Uterus (tissue), 3 donors: ENCODE measurements at regions not wholly inside any gene's neighbourhood (a gene's known extent, or its start where the extent isn't known, plus 50 kb on each side); places are given as distances from the start of the nearest gene placed in this dataset.

Experiments used
- DNase-seq, 2 donors: peaks; one replicate each; pipeline ENCODE4 v3.0.0-alpha.2; 2019 to 2020
- H3K27ac ChIP-seq, 2 donors: fragments of 200-600 bp; sonication (generic); 1 replicate in 1 of 2; 2 replicates in 1 of 2; pipeline ENCODE4 v1.5.1; 2016 to 2018
- H3K27me3 ChIP-seq, 2 donors: fragments of 200-600 bp; sonication (generic); one replicate each; pipeline ENCODE4 v1.5.1; 2018 to 2019; ENCODE audit warnings: control low read depth in 1 of 2
- H3K36me3 ChIP-seq, 2 donors: fragments of 200-600 bp; sonication (generic); one replicate each; pipeline ENCODE4 v1.5.1; 2019; ENCODE audit warnings: control low read depth in 1 of 2
- H3K4me1 ChIP-seq, 2 donors: fragments of 200-600 bp; sonication (generic); one replicate each; pipeline ENCODE4 v1.5.1; 2018 to 2019; ENCODE audit warnings: control low read depth in 1 of 2
- H3K4me3 ChIP-seq, 2 donors: fragments of 200-600 bp; sonication (generic); 1 replicate in 1 of 2; 2 replicates in 1 of 2; pipeline ENCODE4 v1.5.1; 2018 to 2019; ENCODE audit warnings: mild to moderate bottlenecking in 1 of 2
- H3K9me3 ChIP-seq, 2 donors: fragments of 200-600 bp; sonication (generic); one replicate each; pipeline ENCODE4 v1.5.1; 2019; ENCODE audit warnings: control low read depth in 1 of 2
- CTCF ChIP-seq, 4 experiments: fragments of 200-600 bp in 2 of 4; fragments of 450-650 bp in 2 of 4; sonication (generic) in 2 of 4; IDR thresholded peaks; one replicate each; pipeline ENCODE4 v1.5.1; 2016 to 2019; ENCODE audit warnings: antibody characterized with exemption in 4 of 4, mild to moderate bottlenecking in 2 of 4, moderate library complexity in 1 of 4
- POLR2A ChIP-seq, 2 donors: fragments of 450-650 bp; IDR thresholded peaks; one replicate each; pipeline ENCODE4 v1.6.1; 2016; ENCODE audit warnings: antibody characterized with exemption in 2 of 2, mild to moderate bottlenecking in 1 of 2, moderate library complexity in 1 of 2
- intact Hi-C: fragments of 100-400 bp; cut with DNase I; formaldehyde crosslinking; loops from one replicate; pipeline ENCODE4 v1.15.1; 2023; ENCODE audit warnings: low total_unique reads
- donor health status: DM: yes; HTN: yes; CAD: no.

GRCh38 chr7:432256-432655 is 87.4 kb downstream of the PDGFA start:
- no peaks in the 10 kb centered on the region for H3K9me3 ChIP-seq
- no peaks in the 10 kb centered on the region for H3K4me1 ChIP-seq
- H3K27me3 ChIP-seq, result no peaks in the 10 kb centered on the region
- no peaks in the 10 kb centered on the region for H3K36me3 ChIP-seq
- TF ChIP-seq CTCF (IDR thresholded peaks at IDR 0.05), result no peak
- TF ChIP-seq POLR2A (IDR thresholded peaks at IDR 0.05), result no peak
- no peak for DNase-seq
- intact Hi-C loops, result no loop called here
- H3K27ac ChIP-seq, result no peak overlapping the region
- H3K4me3 ChIP-seq, result no peak overlapping the region

GRCh38 chr7:432933-433332 is 86.7 kb downstream of the PDGFA start:
- Histone ChIP-seq H3K27ac (no peak overlapping the region), H3K27me3 (no peaks in the 10 kb centered on the region), H3K4me1 (no peaks in the 10 kb centered on the region), H3K36me3 (no peaks in the 10 kb centered on the region), H3K9me3 (no peaks in the 10 kb centered on the region), H3K4me3 (no peak overlapping the region)
- intact Hi-C loops, result no loop called here
- TF ChIP-seq CTCF (IDR thresholded peaks at IDR 0.05) (no peak), POLR2A (IDR thresholded peaks at IDR 0.05) (no peak)
- DNase-seq, result no peak

GRCh38 chr7:433558-433957 is 86.1 kb downstream of the PDGFA start:
- Histone ChIP-seq H3K36me3 (no peaks in the 10 kb centered on the region), H3K27ac (no peak overlapping the region), H3K9me3 (no peaks in the 10 kb centered on the region), H3K4me1 (no peaks in the 10 kb centered on the region), H3K27me3 (no peaks in the 10 kb centered on the region), H3K4me3 (no peak overlapping the region)
- no peak for DNase-seq
- intact Hi-C loops, result no loop called here
- TF ChIP-seq POLR2A (IDR thresholded peaks at IDR 0.05) (no peak), CTCF (IDR thresholded peaks at IDR 0.05) (no peak)

- no peak overlapping the region for H3K4me3 ChIP-seq
- TF ChIP-seq CTCF (IDR thresholded peaks at IDR 0.05), result no peak
These were observed 84.6 kb downstream of the PDGFA start for GRCh38 chr7:434891-435629.

GRCh38 chr7:435630-436366 is 83.8 kb downstream of the PDGFA start:
- intact Hi-C loops, result no loop called here
- Histone ChIP-seq H3K4me1 (no peaks in the 10 kb centered on the region), H3K4me3 (no peak overlapping the region), H3K27me3 (no peaks in the 10 kb centered on the region), H3K36me3 (no peaks in the 10 kb centered on the region), H3K27ac (no peak overlapping the region), H3K9me3 (no peaks in the 10 kb centered on the region)
- DNase-seq, result no peak
- TF ChIP-seq CTCF (IDR thresholded peaks at IDR 0.05) (no peak), POLR2A (IDR thresholded peaks at IDR 0.05) (no peak)

More at GRCh38 chr7:434891-435629, 84.6 kb downstream of the PDGFA start:
- Histone ChIP-seq H3K36me3 (no peaks in the 10 kb centered on the region), H3K4me1 (no peaks in the 10 kb centered on the region), H3K27ac (no peak overlapping the region), H3K27me3 (no peaks in the 10 kb centered on the region), H3K9me3 (no peaks in the 10 kb centered on the region)
- intact Hi-C loops, result no loop called here
- DNase-seq, result no peak
